GM13977 (cell line): ENCODE measurements at regions not wholly inside any gene's neighbourhood (a gene's known extent, or its start where the extent isn't known, plus 50 kb on each side); places are given as distances from the start of the nearest gene placed in this dataset.

ENCODE experiments used
- DNase-seq: peaks from one replicate; pipeline ENCODE4 v3.0.0; 2012; ENCODE audit warnings: low spot score
- CTCF ChIP-seq: IDR thresholded peaks from 2 replicates; pipeline ENCODE4 v1.5.1; 2012; ENCODE audit warnings: mild to moderate bottlenecking, control low read depth; ENCODE audit not compliant: insufficient read depth; ENCODE audit errors: extremely low read depth, missing control alignments
- in situ Hi-C: fragments of 300-500 bp; cut with MboI; formaldehyde crosslinking; loops from one replicate; pipeline ENCODE4 v1.12.0; 2022; ENCODE audit warnings: low sequenced_read_pairs, low pct_unique_long_range_greater_than_20kb, mixed read lengths, inconsistent platforms; ENCODE audit not compliant: unreplicated experiment

- no peak for TF ChIP-seq CTCF
- DNase-seq = no peak
- in situ Hi-C loops = no loop called here
Measured at GRCh38 chr22:48842583-48842945, 985.1 kb downstream of the BRD1 start.

GRCh38 chr22:48841881-48842582, 985.6 kb downstream of the BRD1 start:
- in situ Hi-C loops = no loop called here

GRCh38 chr22:48840112-48840949, 987.3 kb downstream of the BRD1 start:
- no peak for DNase-seq
- no peak for TF ChIP-seq CTCF

More at GRCh38 chr22:48841881-48842582, 985.6 kb downstream of the BRD1 start:
- no peak for TF ChIP-seq CTCF
- DNase-seq = no peak

GRCh38 chr22:48838846-48839730, 988.6 kb downstream of the BRD1 start:
- DNase-seq = no peak
- no peak for TF ChIP-seq CTCF
- in situ Hi-C loops = no loop called here

More at GRCh38 chr22:48840112-48840949, 987.3 kb downstream of the BRD1 start:
- in situ Hi-C loops = no loop called here

GRCh38 chr22:48838376-48838775, 989.3 kb downstream of the BRD1 start:
- DNase-seq = no peak
- in situ Hi-C loops = no loop called here
- TF ChIP-seq CTCF = no peak

- no peak for TF ChIP-seq CTCF
- in situ Hi-C loops = no loop called here
Measured at GRCh38 chr22:48837341-48837935, 990.2 kb downstream of the BRD1 start.

More at GRCh38 chr22:48837341-48837935, 990.2 kb downstream of the BRD1 start:
- DNase-seq = no peak
